Stimulated activated CD4-positive, alpha-beta T cell treated with anti-CD3 and anti-CD28 coated beads, TNF-alpha, amount 100 ng/mL, for 48 hours (primary cell): ENCODE measurements at regions not wholly inside any gene's neighbourhood (a gene's known extent, or its start where the extent isn't known, plus 50 kb on each side); places are given as distances from the start of the nearest gene placed in this dataset.

ENCODE experiments used
- DNase-seq, 3 donors: peaks; one replicate each; pipeline ENCODE4 v3.0.0-alpha.2; 2020; ENCODE audit warnings: low read depth in 3 of 3

DNA sequence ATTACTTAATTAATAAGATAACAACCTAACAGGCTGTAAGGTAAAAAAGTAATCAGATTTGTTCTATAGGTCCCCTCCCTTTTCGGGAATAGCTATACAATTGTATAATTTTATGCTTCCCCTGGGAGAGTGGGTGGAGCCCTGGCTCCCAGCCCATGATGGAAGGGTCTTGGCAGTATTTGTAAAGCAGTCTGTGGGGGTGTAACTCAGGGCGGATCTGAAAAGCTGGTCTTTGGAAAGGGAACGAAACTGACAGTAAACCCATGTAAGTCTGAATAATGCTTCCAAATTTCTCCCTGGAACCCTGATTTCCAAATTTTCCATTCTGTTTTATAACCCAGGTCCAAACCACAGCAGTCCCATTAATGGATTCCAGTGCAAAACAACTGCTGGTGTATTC is 110.4 kb downstream of the DAD1 start:
- DNase-seq = no peak

DNA sequence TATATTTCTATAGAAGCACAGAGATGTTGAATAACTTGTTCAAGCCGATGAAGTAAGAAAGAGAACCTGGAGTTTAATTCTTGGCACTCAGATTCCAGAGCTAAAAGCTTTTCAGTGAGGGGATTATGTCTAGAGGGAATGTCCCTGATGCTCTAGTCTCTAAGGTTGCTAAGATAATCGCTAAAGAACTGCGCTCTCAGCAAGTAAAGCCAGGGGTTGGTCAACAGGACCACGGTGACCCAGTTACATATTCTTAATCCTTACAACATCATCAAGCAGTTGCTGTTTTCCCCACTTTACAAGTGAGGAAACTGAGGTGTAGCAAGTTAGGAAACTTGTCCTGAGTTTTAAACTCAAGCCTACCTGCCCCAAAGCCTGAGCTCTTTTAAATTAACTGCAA is 110.8 kb downstream of the DAD1 start:
- DNase-seq = no peak

GRCh38 chr14:22477569-22478194 is 111.3 kb downstream of the DAD1 start:
- no peak for DNase-seq

GRCh38 chr14:22476887-22477286 is 112.1 kb downstream of the DAD1 start:
- DNase-seq = no peak

DNA sequence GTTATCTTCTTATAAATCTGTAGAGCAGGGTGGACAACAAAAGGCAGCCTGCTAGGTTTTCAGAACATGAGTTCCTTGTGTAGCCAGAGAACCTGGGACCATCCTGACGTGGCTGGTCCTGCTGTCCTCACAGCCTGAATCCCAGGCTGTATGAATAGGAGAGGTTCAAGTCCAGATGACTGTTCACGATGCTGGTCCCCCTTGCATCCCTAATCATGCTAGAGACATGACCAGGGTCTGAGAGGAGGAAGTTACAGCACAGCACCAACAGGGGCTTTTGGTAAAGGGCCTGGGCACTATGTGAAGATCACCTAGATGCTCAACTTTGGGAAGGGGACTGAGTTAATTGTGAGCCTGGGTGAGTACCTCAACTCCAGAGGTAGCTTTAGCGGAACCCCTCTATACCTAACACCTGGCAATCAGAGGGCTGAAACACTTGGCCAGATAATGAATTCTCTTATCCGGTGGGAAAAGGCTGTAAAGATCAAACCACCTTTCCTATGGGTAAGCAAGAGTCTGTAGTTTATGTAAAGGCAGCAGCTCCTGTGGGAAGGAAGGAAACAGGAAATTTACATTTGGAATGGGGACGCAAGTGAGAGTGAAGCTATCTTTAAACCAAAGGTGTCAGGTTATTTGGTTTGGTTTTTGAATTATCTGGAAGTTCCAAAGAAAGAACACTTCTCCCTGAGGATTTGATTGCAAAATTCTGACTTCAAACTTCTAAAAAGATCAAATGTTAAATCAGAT is 112.8 kb downstream of the DAD1 start:
- no peak for DNase-seq

DNA sequence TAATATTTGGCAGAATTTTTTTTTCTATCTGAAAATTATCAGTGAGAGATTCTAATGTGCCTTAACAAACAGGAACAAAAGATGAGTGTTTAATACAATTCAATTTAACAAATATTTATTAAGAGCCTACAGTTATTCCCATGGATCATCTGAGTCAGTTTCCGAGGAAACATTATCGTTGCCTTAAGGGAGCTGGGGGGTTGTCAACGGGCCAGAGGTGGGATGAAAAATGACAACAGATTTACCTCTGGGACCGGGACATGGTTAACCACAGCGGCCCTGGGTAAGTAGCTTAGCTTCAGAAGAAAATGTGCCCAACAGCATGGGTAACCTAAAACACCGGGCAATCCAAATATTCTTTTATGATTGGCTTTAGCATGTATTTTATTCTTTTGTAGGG is 113.6 kb downstream of the DAD1 start:
- no peak for DNase-seq

- DNase-seq = no peak
Observed at GRCh38 chr14:22474730-22475351, 114.2 kb downstream of the DAD1 start.

DNA sequence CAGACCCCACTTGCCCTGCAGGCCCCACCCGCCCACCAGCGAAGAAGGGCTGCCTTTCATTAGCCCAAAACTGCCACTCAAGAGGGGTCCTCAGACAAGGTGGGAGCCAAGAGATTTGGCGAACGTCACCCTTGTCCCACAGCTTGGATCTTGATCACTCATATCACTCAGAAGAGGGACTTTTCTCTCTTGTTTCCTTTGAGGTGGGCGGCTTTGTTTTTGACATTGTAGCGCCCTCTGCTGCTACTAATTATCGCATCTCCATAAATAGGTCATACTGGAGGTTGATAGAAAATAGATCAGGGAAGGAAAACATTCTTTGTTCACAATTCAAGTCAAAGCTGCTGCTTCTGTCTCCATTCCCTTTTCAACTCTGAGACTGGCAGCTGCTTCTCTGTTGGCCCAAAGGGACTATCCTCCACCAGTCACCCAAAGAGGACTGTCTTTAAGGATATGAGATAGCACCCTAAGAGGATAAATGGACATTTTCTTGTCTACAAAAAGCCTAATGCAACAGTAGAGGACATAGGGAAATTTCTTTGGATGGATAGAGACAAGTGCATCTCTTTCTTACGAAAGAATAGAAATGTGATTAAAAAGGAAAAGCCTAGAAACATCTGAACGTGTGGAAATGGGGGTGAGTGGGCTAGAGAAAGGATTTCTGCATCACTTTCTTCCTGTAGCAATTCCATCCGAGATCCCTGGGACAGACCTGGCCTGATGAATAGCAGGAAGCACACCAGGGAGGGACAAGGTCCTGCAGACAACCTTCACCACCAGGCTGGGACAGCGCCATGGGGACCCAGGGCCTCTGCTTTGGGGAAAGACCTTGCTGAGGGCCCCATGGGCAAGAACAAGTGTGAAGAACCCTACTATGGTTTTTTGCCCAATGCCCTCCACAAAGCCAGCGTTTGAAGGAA is 115.8 kb downstream of the DAD1 start:
- DNase-seq = no peak

DNA sequence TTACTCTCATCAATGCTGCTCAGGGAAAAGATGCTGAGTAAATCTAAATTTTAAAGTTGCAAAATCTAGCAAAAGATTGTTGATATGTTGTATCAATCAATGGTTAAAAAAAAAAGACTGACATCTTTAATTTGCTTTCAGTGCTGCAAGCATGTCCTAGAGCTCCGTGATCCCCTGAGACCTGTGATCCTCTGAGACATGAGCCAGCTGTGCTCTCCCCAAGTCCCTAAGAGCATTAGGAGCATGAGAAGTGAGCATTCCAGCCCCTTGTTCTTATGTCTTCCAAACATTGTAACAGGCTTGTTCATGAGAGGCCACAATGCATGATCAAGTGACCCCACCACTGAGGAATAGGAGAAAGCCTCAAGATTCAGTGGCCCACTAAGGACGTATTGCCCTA is 116.6 kb downstream of the DAD1 start:
- DNase-seq = no peak

DNA sequence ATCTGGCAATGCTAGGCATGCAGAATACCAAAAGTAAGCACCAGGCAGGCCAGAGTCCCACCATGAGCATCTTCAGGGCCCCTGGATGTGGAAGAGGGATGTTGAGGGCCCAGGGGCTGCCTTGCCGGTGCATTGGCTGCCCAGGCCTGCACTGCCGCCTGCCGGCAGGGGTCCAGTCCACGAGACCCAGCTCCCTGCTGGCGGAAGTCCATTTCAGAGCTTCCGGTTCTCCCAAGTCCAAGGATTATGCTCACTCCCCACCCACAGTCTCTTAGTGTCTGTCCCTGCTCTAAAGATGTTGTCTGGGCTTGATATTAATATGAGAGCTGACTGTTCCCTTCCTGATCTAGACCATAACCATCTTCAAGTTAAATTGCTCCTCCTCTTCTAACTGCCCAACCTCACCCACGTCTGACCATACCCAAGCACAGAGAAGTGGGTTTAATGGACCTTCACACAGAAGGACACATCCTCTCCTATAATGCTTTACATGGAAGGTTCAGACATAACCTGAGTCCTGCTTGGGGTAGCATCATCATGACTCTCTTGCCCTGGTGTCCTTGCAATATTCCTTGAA is 117.4 kb downstream of the DAD1 start:
- DNase-seq = no peak

DNA sequence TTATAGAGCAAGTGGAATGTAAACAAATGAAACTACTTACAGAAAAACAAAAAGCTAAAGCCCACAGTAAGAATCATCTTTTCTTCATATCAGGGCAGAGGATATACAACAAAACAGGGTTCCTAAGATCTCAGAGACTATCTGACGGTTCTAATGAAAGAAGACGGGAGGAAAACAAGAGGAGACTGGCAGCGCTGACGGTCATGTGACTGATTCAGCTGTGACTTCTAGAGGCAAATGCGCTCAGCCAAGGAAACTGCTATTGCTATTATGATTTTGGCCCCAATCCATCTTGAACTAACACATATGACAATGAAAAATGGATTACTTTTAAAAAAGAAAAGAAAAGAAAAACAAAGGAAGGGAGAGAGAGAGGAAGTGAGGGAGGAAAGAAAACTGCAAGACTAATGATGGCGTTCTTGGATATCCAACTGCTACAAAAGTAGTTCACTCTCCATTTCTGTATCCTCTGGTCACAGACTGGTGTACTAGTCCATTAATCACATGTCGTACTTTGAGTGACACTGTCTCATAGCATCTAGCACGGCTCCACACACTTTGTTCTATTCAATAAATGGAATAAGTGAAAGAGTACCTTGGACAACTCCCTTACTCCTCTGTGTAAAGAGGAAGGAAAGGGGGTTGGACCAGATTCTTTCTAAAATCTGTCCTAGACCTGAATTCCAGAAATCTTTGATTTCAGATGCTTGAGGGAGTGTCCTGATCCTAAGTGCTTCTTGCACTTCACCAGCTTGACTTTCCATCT is 119.3 kb downstream of the DAD1 start:
- no peak for DNase-seq

DNA sequence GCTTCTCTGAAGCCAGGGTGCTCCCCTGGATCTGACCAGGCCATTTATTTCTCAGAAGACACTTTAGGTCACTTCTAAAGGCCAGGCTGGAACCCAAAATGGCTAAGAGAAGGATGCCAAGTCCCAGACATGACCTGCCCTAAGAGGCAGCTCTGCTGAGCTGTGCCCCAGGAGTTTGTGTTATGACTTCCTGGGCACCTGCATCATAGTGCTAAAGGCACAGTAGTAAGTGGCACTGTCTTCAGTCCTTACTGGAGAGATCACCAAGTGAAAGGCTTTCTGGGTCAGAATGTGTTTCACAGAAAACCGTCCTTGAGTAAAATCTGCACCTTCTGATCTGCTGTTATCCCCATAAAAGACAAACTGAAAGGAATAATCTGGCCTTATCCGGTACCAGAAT is 120.2 kb downstream of the DAD1 start:
- no peak for DNase-seq

- no peak for DNase-seq
Observed at GRCh38 chr14:22466491-22466890, 122.5 kb downstream of the DAD1 start.

DNA sequence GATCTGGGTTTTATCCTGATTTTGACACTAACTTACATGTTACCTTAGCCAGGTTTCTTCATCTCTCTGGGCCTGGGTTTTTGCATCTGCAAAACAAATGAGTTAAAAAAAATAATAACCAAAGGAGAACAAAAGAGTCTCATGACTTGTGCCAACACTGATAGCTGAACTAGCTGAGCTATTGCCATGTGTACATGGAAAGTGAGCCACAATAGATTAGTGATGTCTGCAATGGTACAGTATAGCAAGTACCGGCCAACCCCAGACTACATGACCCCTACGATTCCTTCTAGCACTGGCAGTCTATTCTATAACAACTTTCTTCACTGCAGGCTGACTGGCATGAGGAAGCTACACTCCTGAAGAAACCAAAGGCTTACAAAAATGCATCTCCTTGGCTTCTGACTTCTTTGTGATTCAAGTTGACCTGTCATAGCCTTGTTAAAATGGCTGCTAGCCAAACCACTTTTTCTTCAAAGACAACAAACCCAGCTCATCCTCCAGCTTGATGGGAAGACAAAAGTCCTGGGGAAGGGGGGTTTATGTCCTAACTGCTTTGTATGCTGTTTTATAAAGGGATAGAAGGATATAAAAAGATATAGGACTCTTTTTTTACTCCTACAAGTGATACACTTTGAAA is 123.7 kb downstream of the DAD1 start:
- DNase-seq = no peak

- no peak for DNase-seq
Observed at GRCh38 chr14:22464422-22465142, 124.4 kb downstream of the DAD1 start.

DNA sequence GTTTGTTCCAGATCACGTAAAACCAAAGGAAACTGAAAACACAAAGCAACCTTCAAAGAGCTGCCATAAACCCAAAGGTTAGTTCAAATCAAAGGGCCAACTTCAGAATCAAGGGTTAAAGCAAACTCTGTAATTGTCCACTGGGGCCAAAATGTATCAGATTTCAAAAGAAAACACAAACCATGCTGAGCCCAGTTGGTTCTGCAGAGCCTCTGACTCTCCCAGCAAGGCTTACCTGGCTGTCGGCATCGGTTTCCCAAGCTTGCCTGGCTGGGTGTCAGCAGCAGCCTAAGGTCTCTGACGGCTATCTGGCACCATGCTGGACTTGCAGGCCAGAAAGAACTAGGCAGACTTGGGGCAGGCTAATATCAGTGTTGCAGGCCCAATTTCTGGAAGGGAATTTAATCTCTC is 125.3 kb downstream of the DAD1 start:
- no peak for DNase-seq

GRCh38 chr14:22462923-22463322 is 126.1 kb downstream of the DAD1 start:
- no peak for DNase-seq

GRCh38 chr14:22460461-22461195 is 128.4 kb downstream of the DAD1 start:
- DNase-seq = no peak

DNA sequence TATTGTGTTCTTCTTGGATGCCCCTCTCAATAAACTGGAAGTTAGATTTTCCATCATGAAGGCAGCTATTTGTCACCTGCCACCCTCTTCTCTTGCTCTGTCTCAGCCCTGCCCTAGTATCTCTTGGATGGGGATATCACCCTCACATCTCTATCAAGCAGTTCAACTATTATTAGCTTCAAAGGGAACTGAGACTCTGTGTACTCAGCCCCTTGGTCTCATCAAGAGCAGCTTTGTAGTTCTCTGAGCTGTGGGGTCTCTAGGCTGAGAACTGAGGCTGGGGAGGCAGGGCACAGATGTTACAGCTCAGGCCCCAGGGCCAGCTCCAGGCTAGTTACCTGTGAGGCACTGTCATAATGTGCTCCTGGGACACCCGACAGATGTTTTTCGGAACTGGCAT is 130.3 kb downstream of the DAD1 start:
- DNase-seq = no peak
